ENCODE measurements at regions not wholly inside any gene's neighbourhood (a gene's known extent, or its start where the extent isn't known, plus 50 kb on each side); places are given as distances from the start of the nearest gene placed in this dataset.

DNA sequence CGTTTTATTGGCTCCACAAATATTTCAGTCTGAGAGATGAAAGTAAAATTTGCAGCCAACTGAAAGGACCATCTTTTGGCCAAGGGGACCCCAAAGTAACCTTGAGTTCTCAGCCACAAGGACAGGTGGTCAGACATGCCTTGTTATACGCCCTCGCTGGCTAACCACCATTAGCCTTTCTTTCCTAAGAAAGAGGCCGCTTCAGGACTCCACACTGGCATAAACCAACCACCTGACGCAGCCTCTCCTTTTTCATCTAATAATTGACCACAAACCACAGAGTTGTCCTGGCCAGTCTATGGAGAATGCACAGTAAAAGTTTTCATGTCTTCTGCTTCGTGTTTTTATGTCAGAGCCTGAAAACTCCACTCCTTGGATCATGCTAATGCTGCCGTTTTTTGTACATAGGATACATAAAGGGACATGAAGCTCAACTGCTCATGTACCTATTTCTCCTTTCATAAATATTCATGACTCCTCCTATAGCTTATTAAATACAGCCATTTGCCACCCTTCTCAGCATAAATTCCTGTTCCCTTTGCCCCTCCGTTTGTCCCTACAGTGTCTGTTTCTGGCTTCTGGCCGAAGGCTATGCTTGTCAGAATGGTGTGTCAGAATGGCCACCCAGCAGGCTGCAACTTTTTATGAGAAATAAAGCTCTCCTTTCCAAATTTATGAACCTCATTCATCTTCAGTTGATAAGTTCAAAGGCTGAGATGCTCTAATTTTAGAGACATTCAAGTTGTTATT is 374.1 kb upstream of the RBMS3 start:
- DNase-seq: no peak

DNA sequence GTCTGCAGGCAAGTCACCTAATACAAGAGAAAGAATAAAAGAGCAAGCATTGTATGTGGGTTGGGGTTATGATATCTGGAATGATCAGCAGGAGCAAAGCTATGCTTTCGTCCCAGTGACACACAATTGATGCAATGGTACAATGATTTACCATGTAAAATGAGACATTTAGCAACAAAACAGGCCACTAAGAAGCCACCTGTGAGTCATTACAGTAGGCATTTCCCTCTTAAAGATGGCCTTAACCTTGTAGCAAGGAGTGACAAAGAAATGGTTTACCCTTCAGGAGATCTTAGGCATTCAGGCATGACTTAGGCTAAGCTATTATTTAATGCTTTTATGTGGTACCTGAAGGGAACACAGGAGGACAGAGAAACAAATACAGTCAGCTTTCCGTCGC is 373.3 kb upstream of the RBMS3 start:
- DNase-seq: no peak

GRCh38 chr3:28912120-28912885 is 368.6 kb upstream of the RBMS3 start:
- DNase-seq: no peak

GRCh38 chr3:28915741-28916500 is 364.9 kb upstream of the RBMS3 start:
- DNase-seq: peak; percentile 1

- DNase-seq: peak; percentile 14
These were observed 364.0 kb upstream of the RBMS3 start for GRCh38 chr3:28916713-28917499.

GRCh38 chr3:28917895-28918475 is 362.9 kb upstream of the RBMS3 start:
- DNase-seq: no peak

DNA sequence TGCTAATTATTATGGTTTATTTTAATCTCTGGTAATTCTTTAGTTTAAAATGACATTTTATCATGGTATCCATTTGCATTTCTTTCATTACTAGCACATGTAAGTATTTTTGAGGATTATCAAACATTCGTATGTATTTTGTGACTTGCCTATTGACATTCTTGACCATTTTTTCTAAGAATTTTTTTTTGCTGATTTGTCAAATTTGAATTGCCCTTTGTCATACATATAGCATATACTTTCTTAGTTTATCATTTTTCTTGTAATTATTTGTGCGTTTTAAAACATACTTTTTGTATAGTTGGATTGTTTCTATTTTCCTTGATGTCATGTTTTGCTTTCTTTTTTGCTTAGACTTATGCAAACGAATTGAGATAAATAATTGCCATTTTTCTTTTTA is 358.5 kb upstream of the RBMS3 start:
- DNase-seq: no peak

GRCh38 chr3:28923994-28924393 is 356.9 kb upstream of the RBMS3 start:
- no peak for DNase-seq

- no peak for DNase-seq
These were observed 356.0 kb upstream of the RBMS3 start for GRCh38 chr3:28924744-28925360.

DNA sequence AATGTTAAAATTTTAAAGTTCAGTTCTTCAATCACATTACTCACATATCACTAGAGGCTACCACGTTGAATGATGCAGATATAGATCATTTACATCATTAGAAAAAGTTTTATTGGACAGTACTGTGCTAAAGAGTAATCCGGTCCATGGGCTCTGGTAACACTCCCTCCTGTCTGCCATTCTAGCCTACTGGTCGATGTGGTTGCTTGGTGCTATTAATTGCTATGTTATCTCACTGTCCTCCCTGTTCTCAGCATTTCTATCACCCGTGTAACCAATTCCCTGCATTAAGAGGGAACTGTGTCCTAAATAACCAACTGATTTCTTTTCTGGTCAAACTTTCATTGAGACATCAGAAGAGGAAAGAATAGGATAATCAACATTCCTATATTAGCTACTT is 347.5 kb upstream of the RBMS3 start:
- DNase-seq: no peak

DNA sequence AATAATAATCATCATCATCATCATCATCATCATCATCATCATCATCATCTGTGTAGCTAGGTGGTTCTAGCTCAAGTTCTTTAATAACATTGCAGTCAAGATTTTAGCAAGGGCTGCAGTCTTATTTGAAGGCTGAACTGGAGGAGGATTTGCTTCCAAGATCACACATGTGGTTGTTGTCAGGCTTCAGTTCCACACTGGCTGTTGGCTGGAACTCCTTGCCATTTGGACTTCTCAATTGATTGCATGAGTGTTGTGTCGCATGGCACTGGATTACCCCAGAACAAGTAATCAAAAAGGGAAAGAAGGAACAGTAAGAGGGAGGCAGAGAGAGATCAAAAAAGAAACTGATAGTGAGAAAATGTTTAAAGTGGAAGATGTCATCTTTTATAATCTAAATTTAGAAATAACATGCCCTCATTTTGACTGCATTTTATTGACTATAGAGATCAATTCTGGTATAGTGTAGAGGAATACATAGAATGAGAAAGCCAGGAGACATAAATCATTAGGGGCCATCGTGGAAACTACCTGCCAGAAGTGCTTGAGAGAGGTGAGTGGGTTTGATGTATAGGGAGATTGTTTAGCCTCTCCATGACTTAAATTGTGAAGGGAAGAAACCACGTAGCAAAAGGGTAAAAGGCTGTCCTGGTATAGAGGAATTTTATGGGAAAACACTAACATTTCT is 346.6 kb upstream of the RBMS3 start:
- DNase-seq: no peak

GRCh38 chr3:28935146-28935545 is 345.7 kb upstream of the RBMS3 start:
- DNase-seq: no peak

- no peak for DNase-seq
These were observed 344.7 kb upstream of the RBMS3 start for GRCh38 chr3:28936154-28936553.

DNA sequence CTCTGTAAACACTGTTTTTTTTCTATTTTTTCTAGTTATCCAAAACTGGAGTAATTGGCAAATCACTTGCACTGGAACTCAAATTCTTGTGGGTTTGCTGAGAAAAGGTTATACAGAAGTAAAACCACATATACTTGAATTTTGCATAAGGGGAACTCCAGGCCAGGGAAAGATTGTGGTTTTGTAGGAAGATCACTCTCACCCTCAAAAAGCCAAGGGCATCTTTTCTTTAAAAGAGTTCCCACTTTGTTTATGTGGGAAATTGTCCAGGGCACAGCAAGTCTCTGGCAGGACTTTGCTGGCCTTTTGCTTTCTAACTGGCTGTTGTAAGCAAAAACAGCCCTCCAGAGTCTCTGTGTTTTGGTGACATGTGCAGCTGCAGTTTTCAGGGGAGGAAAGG is 340.3 kb upstream of the RBMS3 start:
- no peak for DNase-seq

DNA sequence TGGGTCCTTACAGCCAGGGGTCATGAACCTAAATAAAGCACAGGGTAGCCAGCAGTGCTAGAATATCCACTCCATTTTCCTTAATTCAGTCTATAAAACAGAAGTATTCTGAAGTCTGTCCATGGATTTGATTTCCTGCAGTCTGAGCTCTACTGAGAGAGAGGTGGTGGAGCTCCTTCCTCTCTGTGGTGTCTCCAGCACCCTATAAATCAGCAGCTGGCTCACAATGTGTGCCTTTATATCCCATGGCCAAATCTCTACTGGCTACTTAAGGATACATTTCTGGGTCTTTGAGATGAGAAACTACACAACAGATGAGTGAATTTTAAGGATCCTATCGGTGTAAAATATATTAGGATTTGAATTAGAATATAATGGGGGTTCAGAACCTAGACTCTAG is 339.9 kb upstream of the RBMS3 start:
- no peak for DNase-seq

- no peak for DNase-seq
These were observed 333.8 kb upstream of the RBMS3 start for GRCh38 chr3:28947061-28947460.

DNA sequence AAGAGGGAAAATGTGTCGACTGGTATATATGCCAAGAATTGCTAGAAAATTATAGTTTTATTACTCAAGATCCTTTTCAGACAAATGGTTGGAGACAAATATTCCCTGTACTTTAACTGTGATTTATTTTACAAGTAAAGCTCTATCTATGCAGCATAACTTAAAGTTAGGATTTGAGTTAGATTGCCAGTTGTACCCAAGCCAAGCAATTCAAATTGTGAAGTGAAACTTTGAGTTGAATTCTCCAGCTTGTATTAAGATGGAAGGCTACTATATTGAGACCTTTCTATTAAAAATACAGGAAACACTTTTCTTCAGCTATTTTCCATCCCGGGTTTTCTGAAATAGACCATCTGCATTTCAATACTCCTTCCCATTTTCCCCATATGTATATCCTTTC is 333.1 kb upstream of the RBMS3 start:
- DNase-seq: no peak

GRCh38 chr3:28948685-28949084 is 332.2 kb upstream of the RBMS3 start:
- no peak for DNase-seq

GRCh38 chr3:28949580-28949979 is 331.3 kb upstream of the RBMS3 start:
- DNase-seq: no peak

- no peak for DNase-seq
These were observed 330.3 kb upstream of the RBMS3 start for GRCh38 chr3:28950614-28951013.

- no peak for DNase-seq
These were observed 328.9 kb upstream of the RBMS3 start for GRCh38 chr3:28951772-28952556.
